ENCODE measurements at regions not wholly inside any gene's neighbourhood (a gene's known extent, or its start where the extent isn't known, plus 50 kb on each side); places are given as distances from the start of the nearest gene placed in this dataset.
"Not testable (repeated sequence)": the region's sequence is repeated elsewhere in the genome, so short reads cannot be mapped to it uniquely, and the experiment has no call there.

DNA sequence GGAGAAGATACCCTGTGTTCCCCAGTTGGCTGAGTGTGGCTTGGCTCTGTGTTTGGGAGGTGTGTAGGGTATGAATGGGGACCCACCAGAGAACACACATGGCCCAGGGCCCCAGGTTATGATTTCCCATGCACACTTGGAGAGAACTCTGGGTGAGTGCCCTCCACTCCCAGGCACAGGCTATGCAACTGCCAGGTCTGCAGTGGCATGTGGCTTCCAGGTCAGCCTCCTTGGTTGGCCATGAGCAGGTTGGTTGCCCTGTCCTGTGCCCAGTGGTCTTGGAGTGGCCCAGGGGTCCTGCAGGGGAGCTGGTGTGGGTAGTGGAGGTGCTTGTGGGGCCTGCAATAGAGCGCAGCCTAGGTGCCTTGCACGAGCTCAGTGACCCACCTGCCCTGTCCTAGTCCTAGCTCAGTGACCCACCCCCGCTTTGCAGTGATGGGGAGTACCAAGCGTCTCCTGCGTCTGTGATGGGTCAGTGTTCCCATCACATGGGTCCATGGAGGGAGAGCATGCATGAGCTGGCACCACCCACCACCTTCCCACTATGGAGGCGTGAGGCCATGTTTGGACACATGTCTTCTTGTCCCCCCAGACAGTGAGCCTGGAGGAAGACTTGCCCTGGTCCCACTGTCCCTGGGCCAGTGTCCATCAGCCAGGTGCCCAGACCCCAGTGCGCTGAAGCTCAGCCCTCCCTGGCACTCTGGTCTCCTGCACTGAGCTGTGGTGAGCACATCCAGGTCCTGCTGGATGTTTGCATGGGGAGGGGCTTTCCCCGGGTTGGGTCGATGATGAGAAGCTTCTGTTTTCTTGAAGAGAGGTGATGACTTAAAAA, 217.3 kb downstream of the SNRPN start:
- H3K27me3 ChIP-seq (ENCODE audit: insufficient read depth, poor library complexity, severe bottlenecking) = no peaks in the 10 kb centered on the region
- no peak overlapping the region for H3K4me3 ChIP-seq (replicated peaks; ENCODE audit: insufficient read depth, low read length)
- no peak overlapping the region for H3K27ac ChIP-seq (replicated peaks)
- DNase-seq (ENCODE audit: low read depth in 1 of 2, low spot score in 1 of 2) = no peak
- TF ChIP-seq, protein P1, sequence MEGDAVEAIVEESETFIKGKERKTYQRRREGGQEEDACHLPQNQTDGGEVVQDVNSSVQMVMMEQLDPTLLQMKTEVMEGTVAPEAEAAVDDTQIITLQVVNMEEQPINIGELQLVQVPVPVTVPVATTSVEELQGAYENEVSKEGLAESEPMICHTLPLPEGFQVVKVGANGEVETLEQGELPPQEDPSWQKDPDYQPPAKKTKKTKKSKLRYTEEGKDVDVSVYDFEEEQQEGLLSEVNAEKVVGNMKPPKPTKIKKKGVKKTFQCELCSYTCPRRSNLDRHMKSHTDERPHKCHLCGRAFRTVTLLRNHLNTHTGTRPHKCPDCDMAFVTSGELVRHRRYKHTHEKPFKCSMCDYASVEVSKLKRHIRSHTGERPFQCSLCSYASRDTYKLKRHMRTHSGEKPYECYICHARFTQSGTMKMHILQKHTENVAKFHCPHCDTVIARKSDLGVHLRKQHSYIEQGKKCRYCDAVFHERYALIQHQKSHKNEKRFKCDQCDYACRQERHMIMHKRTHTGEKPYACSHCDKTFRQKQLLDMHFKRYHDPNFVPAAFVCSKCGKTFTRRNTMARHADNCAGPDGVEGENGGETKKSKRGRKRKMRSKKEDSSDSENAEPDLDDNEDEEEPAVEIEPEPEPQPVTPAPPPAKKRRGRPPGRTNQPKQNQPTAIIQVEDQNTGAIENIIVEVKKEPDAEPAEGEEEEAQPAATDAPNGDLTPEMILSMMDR (IDR thresholded peaks at IDR 0.05; ENCODE audit: insufficient read depth, low read length) = no peak
- TF ChIP-seq, protein P2, sequence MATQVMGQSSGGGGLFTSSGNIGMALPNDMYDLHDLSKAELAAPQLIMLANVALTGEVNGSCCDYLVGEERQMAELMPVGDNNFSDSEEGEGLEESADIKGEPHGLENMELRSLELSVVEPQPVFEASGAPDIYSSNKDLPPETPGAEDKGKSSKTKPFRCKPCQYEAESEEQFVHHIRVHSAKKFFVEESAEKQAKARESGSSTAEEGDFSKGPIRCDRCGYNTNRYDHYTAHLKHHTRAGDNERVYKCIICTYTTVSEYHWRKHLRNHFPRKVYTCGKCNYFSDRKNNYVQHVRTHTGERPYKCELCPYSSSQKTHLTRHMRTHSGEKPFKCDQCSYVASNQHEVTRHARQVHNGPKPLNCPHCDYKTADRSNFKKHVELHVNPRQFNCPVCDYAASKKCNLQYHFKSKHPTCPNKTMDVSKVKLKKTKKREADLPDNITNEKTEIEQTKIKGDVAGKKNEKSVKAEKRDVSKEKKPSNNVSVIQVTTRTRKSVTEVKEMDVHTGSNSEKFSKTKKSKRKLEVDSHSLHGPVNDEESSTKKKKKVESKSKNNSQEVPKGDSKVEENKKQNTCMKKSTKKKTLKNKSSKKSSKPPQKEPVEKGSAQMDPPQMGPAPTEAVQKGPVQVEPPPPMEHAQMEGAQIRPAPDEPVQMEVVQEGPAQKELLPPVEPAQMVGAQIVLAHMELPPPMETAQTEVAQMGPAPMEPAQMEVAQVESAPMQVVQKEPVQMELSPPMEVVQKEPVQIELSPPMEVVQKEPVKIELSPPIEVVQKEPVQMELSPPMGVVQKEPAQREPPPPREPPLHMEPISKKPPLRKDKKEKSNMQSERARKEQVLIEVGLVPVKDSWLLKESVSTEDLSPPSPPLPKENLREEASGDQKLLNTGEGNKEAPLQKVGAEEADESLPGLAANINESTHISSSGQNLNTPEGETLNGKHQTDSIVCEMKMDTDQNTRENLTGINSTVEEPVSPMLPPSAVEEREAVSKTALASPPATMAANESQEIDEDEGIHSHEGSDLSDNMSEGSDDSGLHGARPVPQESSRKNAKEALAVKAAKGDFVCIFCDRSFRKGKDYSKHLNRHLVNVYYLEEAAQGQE (IDR thresholded peaks at IDR 0.05; ENCODE audit: insufficient replicate concordance, low read depth) = no peak
- no peak for TF ChIP-seq POLR2AphosphoS5 (IDR thresholded peaks at IDR 0.05; ENCODE audit: low read depth)
- TF ChIP-seq GABPA (IDR thresholded peaks at IDR 0.05; ENCODE audit: low read depth) = no peak
- TF ChIP-seq SPI1 (IDR thresholded peaks at IDR 0.05; ENCODE audit: borderline replicate concordance, low read depth) = no peak

DNA sequence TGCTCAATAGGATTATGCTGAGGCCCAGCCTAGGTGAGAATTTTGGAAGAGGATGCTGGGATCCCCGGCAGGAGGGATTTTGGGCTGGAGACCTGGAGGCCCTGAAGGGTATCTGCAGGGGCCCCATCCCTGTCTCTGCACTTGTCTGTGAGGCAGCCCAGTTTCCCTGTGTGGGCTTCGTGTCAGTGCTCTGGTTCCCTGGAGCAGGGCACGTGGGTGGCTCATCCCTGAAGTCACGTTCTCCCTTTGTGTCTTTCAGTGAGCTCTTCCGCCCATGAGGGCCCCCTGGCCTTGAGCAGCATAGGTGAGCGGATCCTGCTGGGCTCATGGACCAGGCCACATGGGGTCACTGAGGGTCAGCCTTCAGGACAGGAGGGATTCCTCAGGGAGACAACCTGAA, 217.9 kb downstream of the SNRPN start:
- DNase-seq (ENCODE audit: low read depth in 1 of 2, low spot score in 1 of 2) = no peak
- Histone ChIP-seq H3K4me3 (replicated peaks; ENCODE audit: insufficient read depth, low read length) (no peak overlapping the region), H3K27ac (replicated peaks) (no peak overlapping the region), H3K27me3 (ENCODE audit: insufficient read depth, poor library complexity, severe bottlenecking) (no peaks in the 10 kb centered on the region)
- TF ChIP-seq SPI1 (IDR thresholded peaks at IDR 0.05; ENCODE audit: borderline replicate concordance, low read depth) (no peak), POLR2AphosphoS5 (IDR thresholded peaks at IDR 0.05; ENCODE audit: low read depth) (no peak), GABPA (IDR thresholded peaks at IDR 0.05; ENCODE audit: low read depth) (no peak)
- TF ChIP-seq, protein P1 (IDR thresholded peaks at IDR 0.05; ENCODE audit: insufficient read depth, low read length) = no peak
- TF ChIP-seq, protein P2 (IDR thresholded peaks at IDR 0.05; ENCODE audit: insufficient replicate concordance, low read depth) = no peak

DNA sequence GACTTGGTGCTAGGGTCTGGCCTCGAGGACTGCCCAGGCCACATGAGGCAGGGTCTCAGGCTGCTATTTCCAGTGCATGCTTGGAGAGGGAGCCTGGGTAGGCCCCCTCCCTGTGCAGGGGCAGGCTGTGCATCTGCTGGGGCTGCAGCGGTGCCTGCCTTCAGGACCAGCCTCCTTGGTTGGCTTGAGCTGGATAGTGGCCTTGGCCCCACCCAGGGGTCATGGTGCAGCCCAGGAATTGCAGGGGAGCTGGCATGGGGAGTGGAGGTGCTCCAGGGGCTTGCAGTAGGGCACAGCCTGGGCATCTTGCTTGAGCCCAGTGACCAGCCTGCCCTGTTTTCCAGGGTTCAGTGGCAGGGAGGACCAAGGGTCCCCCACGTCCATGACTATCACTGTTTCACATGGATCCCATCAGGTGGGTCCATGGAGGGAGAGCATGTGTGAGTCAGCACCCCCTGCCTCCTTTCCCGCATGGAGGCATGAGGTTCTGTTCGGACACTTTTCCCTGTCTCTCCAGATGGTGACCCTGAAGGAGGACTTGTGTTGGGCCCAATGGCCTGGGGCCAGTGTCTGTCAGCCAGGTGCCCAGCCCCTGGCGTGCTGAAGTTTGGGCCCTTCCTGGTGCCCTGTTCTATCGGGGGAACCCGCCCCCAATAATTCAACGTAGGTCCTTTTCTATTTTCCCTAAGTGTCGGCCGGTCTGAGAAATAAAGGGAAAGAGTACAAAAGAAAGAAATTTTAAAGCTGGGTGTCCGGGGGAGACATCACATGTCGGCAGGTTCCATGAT, 218.6 kb downstream of the SNRPN start:
- DNase-seq (ENCODE audit: low read depth in 1 of 2, low spot score in 1 of 2) = no peak
- Histone ChIP-seq H3K27ac (replicated peaks) (no peak overlapping the region), H3K4me3 (replicated peaks; ENCODE audit: insufficient read depth, low read length) (no peak overlapping the region), H3K27me3 (ENCODE audit: insufficient read depth, poor library complexity, severe bottlenecking) (no peaks in the 10 kb centered on the region)
- TF ChIP-seq, protein P1 (IDR thresholded peaks at IDR 0.05; ENCODE audit: insufficient read depth, low read length) = no peak
- TF ChIP-seq SPI1 (IDR thresholded peaks at IDR 0.05; ENCODE audit: borderline replicate concordance, low read depth) = no peak
- TF ChIP-seq GABPA (IDR thresholded peaks at IDR 0.05; ENCODE audit: low read depth) = no peak
- no peak for TF ChIP-seq POLR2AphosphoS5 (IDR thresholded peaks at IDR 0.05; ENCODE audit: low read depth)
- TF ChIP-seq, protein P2 (IDR thresholded peaks at IDR 0.05; ENCODE audit: insufficient replicate concordance, low read depth) = no peak

DNA sequence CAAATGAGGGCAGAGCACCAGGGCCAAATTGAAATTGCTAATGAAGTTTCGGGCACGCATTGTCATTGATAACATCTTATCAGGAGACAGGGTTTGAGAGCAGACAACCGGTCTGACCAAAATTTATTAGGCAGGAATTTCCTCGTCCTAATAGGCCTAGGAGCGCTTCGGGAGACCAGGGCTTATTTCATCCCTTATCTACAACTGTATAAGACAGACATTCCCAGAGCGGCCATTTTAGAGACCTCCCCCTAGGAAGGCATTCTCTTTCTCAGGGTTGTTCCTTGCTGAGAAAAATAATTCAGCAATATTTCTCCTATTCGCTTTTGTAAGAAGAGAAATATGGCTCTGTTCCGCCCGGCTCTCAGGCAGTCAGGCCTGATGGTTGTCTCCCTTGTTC, 219.4 kb downstream of the SNRPN start:
- H3K27ac ChIP-seq (replicated peaks); DNase-seq (ENCODE audit: low read depth in 1 of 2, low spot score in 1 of 2); H3K27me3 ChIP-seq (ENCODE audit: insufficient read depth, poor library complexity, severe bottlenecking); H3K4me3 ChIP-seq (replicated peaks; ENCODE audit: insufficient read depth, low read length): not testable (repeated sequence)

Measured in HL-60 (cell line).